Tibial artery (tissue), 4 donors: ENCODE measurements at regions not wholly inside any gene's neighbourhood (a gene's known extent, or its start where the extent isn't known, plus 50 kb on each side); places are given as distances from the start of the nearest gene placed in this dataset.

Source experiments
- DNase-seq, 2 donors: peaks; one replicate each; pipeline ENCODE4 v3.0.0-alpha.2; 2019
- H3K27ac ChIP-seq, 2 donors: fragments of 200-600 bp; sonication (generic) in 1 of 2; 1 replicate in 1 of 2; 2 replicates in 1 of 2; pipeline ENCODE4 v1.5.1; 2018 to 2019; ENCODE audit warnings: mild to moderate bottlenecking in 1 of 2
- H3K27me3 ChIP-seq, 2 donors: fragments of 200-600 bp; sonication (generic) in 1 of 2; one replicate each; pipeline versions ENCODE4 v1.5.1 to v1.6.0; 2016 to 2019
- H3K36me3 ChIP-seq, 3 donors: fragments of 200-600 bp; sonication (generic) in 2 of 3; one replicate each; pipeline ENCODE4 v1.5.1; 2016 to 2019; ENCODE audit warnings: mild to moderate bottlenecking in 2 of 3
- H3K4me1 ChIP-seq, 4 donors: fragments of 200-600 bp; sonication (generic) in 2 of 4; 1 replicate in 3 of 4; 2 replicates in 1 of 4; pipeline ENCODE4 v1.5.1; 2016 to 2019
- H3K4me3 ChIP-seq, 2 donors: fragments of 200-600 bp; sonication (generic) in 1 of 2; 1 replicate in 1 of 2; 2 replicates in 1 of 2; pipeline ENCODE4 v1.5.1; 2018 to 2019; ENCODE audit warnings: mild to moderate bottlenecking in 2 of 2
- H3K9me3 ChIP-seq, 3 donors: fragments of 200-600 bp; sonication (generic) in 1 of 3; one replicate each; pipeline ENCODE4 v1.5.1; 2016 to 2019
- intact Hi-C: fragments of 100-400 bp; cut with DNase I; formaldehyde crosslinking; loops from one replicate; pipeline ENCODE4 v1.15.0; 2023; ENCODE audit warnings: low total_unique reads
- TF ChIP-seq, protein P1 (sequence below), 2 experiments: fragments of 200-600 bp in 1 of 2; fragments of 450-650 bp in 1 of 2; IDR thresholded peaks; one replicate each; pipeline ENCODE4 v1.5.1; 2017 to 2019; ENCODE audit warnings: antibody characterized with exemption in 2 of 2, mild to moderate bottlenecking in 1 of 2, moderate library complexity in 1 of 2

DNA sequence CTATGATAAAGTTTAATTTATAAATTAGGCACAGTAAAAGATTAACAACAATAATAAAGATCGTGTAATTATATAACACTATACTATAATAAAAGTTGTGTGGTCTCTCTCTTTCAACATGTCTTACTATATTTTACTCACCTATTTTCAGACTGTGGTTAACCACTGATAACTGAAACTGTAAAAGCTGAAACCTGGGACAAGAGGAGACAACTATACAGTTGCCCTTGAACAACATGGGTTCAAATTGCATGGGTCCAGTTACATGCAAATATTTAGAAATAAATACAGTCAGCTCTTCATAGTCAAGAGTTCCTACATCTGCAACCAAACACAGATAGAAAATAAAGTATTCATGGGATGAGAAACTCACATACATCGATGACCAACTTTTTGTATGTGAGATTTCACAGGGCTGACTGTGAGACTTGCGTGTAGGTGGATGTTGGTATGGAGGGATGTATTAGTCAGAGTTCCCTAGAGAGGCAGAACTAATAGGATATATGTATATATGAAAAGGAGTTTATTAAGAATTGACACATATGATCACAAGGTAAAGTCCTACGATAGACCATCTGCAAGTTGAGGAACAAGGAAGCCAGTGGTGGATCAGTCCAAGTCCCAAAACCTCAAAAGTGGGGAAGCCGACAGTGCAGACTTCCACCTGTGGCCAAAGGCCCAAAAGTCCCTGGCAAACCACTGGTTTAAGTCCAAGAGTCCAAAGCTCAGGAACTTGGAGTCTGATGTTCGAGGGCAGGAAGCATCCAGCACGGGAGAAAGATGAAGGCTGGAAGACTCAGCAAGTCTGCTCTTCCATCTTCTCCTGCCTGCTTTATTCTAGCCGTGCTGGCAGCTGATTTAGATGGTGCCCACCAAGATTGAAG, 359.5 kb downstream of the INSC start:
- H3K4me3 ChIP-seq: no peak overlapping the region
- no peaks in the 10 kb centered on the region for H3K9me3 ChIP-seq
- no peaks in the 10 kb centered on the region for H3K4me1 ChIP-seq
- H3K36me3 ChIP-seq: no peaks in the 10 kb centered on the region
- no peak overlapping the region for H3K27ac ChIP-seq
- no peak for DNase-seq
- intact Hi-C loops: no loop called here
- H3K27me3 ChIP-seq: no peaks in the 10 kb centered on the region
- TF ChIP-seq, protein P1, sequence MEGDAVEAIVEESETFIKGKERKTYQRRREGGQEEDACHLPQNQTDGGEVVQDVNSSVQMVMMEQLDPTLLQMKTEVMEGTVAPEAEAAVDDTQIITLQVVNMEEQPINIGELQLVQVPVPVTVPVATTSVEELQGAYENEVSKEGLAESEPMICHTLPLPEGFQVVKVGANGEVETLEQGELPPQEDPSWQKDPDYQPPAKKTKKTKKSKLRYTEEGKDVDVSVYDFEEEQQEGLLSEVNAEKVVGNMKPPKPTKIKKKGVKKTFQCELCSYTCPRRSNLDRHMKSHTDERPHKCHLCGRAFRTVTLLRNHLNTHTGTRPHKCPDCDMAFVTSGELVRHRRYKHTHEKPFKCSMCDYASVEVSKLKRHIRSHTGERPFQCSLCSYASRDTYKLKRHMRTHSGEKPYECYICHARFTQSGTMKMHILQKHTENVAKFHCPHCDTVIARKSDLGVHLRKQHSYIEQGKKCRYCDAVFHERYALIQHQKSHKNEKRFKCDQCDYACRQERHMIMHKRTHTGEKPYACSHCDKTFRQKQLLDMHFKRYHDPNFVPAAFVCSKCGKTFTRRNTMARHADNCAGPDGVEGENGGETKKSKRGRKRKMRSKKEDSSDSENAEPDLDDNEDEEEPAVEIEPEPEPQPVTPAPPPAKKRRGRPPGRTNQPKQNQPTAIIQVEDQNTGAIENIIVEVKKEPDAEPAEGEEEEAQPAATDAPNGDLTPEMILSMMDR (IDR thresholded peaks at IDR 0.05): no peak

DNA sequence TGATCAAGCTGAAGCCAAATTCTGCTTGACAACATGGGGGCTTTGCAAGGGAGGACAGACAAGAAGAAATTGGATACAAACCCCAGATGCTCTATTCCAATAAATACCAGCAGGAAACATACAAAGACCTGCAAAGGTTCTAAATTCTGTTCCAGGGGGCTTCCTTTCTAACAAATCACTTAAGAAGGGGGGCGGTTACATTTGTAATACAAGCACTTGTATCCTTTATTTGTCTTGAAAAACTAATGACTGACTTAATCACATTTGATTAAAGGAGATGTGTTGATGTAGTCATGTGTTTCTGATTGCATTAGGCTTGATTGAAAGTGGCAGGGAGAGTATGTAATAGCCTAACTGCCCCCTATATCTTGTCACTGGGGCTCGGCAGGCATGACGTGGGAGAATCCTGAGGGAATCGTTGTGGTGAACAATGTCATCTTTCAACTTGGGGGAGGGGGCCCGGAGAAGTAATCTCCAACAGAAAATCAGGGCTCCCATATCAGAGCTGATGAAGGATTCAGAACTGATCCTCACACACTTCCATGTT, 361.7 kb downstream of the INSC start:
- TF ChIP-seq, protein P1 (IDR thresholded peaks at IDR 0.05): no peak
- DNase-seq: no peak
- no peaks in the 10 kb centered on the region for H3K4me1 ChIP-seq
- no peak overlapping the region for H3K4me3 ChIP-seq
- no peaks in the 10 kb centered on the region for H3K27me3 ChIP-seq
- H3K9me3 ChIP-seq: no peaks in the 10 kb centered on the region
- H3K27ac ChIP-seq: no peak overlapping the region
- intact Hi-C loops: no loop called here
- H3K36me3 ChIP-seq: no peaks in the 10 kb centered on the region

DNA sequence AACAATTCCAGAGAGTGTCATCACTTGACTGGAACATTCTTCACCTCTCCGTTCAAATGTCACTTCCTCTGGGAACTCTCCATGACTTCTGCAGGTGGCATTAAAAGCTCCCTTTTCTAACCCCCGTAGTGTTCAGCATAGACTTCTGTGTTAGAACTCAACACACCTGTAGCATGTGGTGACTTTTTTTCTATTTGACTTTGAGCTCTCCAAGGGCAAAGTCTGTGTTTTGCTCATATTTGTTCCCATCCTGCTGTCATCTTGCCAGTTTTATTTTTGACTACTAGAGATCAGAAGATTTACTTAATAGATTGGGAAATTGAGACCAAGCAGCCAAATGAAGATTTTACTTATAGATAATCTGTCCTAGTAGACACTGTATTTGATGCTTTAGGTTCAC, 367.1 kb downstream of the INSC start:
- H3K4me1 ChIP-seq: no peaks in the 10 kb centered on the region
- no peaks in the 10 kb centered on the region for H3K27me3 ChIP-seq
- TF ChIP-seq, protein P1 (IDR thresholded peaks at IDR 0.05): no peak
- no peaks in the 10 kb centered on the region for H3K9me3 ChIP-seq
- intact Hi-C loops: no loop called here
- no peak for DNase-seq
- no peak overlapping the region for H3K27ac ChIP-seq
- H3K4me3 ChIP-seq: no peak overlapping the region
- H3K36me3 ChIP-seq: no peaks in the 10 kb centered on the region

DNA sequence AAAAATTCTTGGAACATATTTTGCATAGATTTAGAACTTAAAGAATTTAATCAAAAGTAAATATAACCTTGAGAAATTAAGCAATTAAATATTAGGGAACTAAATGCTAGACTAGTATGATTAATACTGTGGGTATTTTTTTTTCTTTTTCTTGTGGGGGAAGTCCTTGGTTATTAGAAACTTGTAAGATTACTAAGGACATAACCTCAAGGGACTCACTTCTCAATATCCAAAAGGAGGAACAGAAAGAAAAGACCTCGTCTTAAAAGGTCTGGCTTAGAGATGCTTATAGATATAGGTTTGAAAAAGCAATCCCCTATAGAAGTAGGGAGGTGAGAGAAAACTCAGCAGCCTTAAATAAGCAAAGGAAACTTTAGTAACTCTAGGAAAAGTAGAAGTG, 368.5 kb downstream of the INSC start:
- intact Hi-C loops: no loop called here

DNA sequence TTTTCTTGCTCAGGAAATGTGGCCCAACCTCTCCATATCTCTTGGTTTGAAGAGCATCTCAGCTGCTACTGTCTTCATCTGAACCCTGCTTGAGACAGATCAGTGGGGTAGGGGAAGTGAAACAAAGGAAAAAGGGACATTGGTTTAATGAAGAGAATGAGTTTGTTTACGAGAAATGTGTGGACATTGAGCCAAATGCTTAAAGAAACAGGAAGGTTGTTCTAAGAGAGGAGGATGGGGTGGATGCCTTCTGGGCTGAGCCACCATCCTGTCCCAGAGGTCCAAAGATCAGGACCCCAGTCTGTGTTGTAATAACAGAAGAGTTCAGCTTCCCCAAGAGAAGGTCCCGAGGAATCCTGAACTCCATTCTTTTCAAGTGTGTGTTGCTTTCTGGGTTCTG, 369.7 kb downstream of the INSC start:
- intact Hi-C loops: no loop called here
- DNase-seq: no peak
- Histone ChIP-seq H3K4me1 (no peaks in the 10 kb centered on the region), H3K4me3 (no peak overlapping the region), H3K27ac (no peak overlapping the region), H3K36me3 (no peaks in the 10 kb centered on the region), H3K9me3 (no peaks in the 10 kb centered on the region), H3K27me3 (no peaks in the 10 kb centered on the region)
- TF ChIP-seq, protein P1 (IDR thresholded peaks at IDR 0.05): no peak

More for the DNA sequence above, 368.5 kb downstream of the INSC start:
- H3K36me3 ChIP-seq: no peaks in the 10 kb centered on the region
- H3K27me3 ChIP-seq: no peaks in the 10 kb centered on the region
- DNase-seq: no peak
- H3K4me1 ChIP-seq: no peaks in the 10 kb centered on the region
- no peak overlapping the region for H3K27ac ChIP-seq
- TF ChIP-seq, protein P1 (IDR thresholded peaks at IDR 0.05): no peak
- H3K4me3 ChIP-seq: no peak overlapping the region
- no peaks in the 10 kb centered on the region for H3K9me3 ChIP-seq
